ENCODE measurements at regions not wholly inside any gene's neighbourhood (a gene's known extent, or its start where the extent isn't known, plus 50 kb on each side); places are given as distances from the start of the nearest gene placed in this dataset.

GRCh38 chr4:66694739-66695138 is 850.6 kb downstream of the CENPC start:
- DNase-seq: no peak
- in situ Hi-C loops (cut with MboI): no loop called here

GRCh38 chr4:66693694-66694093 is 851.6 kb downstream of the CENPC start:
- no peaks in the 10 kb centered on the region for H3K36me3 ChIP-seq (ENCODE audit: low read depth)
- no peak overlapping the region for H3K4me2 ChIP-seq (ENCODE audit: unreplicated experiment)
- no peaks in the 10 kb centered on the region for H4K20me1 ChIP-seq (ENCODE audit: insufficient read depth)
- DNase-seq: no peak
- no peaks in the 10 kb centered on the region for H3K9me2 ChIP-seq (ENCODE audit: insufficient read depth)
- no peaks in the 10 kb centered on the region for H3F3A ChIP-seq (ENCODE audit: insufficient read depth)
- H3K4me1 ChIP-seq (ENCODE audit: insufficient read depth): no peaks in the 10 kb centered on the region
- in situ Hi-C loops (cut with MboI): no loop called here
- no peaks in the 10 kb centered on the region for H3K9me3 ChIP-seq (ENCODE audit: low read depth)
- H3K4me3 ChIP-seq: no peak overlapping the region
- no peak overlapping the region for H3K9ac ChIP-seq
- no peak for TF ChIP-seq EZH2phosphoT487 (IDR thresholded peaks at IDR 0.05; ENCODE audit: insufficient read depth, low read depth)
- TF ChIP-seq EZH2 (IDR thresholded peaks at IDR 0.05; ENCODE audit: insufficient read depth, poor library complexity, severe bottlenecking): no peak
- H2AFZ ChIP-seq: no peak overlapping the region
- WGBS, 2 experiments (ENCODE audit: low coverage in 1 of 2, low lambda C conversion rate in 2 of 2, missing lambda C conversion rate in 2 of 2): 0 to 6% methylated on average over 1 of the region's 1 CpG
- H3K27ac ChIP-seq: no peak overlapping the region
- no peaks in the 10 kb centered on the region for H3K79me2 ChIP-seq (ENCODE audit: insufficient read depth)
- H3K27me3 ChIP-seq (replicated peaks; ENCODE audit: insufficient read depth): no peaks in the 10 kb centered on the region

More at GRCh38 chr4:66694739-66695138, 850.6 kb downstream of the CENPC start:
- no peak overlapping the region for H3K27ac ChIP-seq
- H3K9me2 ChIP-seq (ENCODE audit: insufficient read depth): no peaks in the 10 kb centered on the region
- no peak overlapping the region for H3K4me2 ChIP-seq (ENCODE audit: unreplicated experiment)
- WGBS, 2 experiments (ENCODE audit: low coverage in 1 of 2, low lambda C conversion rate in 2 of 2, missing lambda C conversion rate in 2 of 2): 28 to 30% methylated on average over 3 of the region's 3 CpGs
- H4K20me1 ChIP-seq (ENCODE audit: insufficient read depth): no peaks in the 10 kb centered on the region
- TF ChIP-seq EZH2 (IDR thresholded peaks at IDR 0.05; ENCODE audit: insufficient read depth, poor library complexity, severe bottlenecking) (no peak), EZH2phosphoT487 (IDR thresholded peaks at IDR 0.05; ENCODE audit: insufficient read depth, low read depth) (no peak)
- H3K9me3 ChIP-seq (ENCODE audit: low read depth): no peaks in the 10 kb centered on the region
- H3K79me2 ChIP-seq (ENCODE audit: insufficient read depth): no peaks in the 10 kb centered on the region
- no peak overlapping the region for H3K4me3 ChIP-seq
- H2AFZ ChIP-seq: no peak overlapping the region
- no peaks in the 10 kb centered on the region for H3K4me1 ChIP-seq (ENCODE audit: insufficient read depth)
- no peaks in the 10 kb centered on the region for H3F3A ChIP-seq (ENCODE audit: insufficient read depth)
- H3K27me3 ChIP-seq (replicated peaks; ENCODE audit: insufficient read depth): no peaks in the 10 kb centered on the region
- no peak overlapping the region for H3K9ac ChIP-seq
- no peaks in the 10 kb centered on the region for H3K36me3 ChIP-seq (ENCODE audit: low read depth)

GRCh38 chr4:66691101-66691500 is 854.2 kb downstream of the CENPC start:
- in situ Hi-C loops (cut with MboI): no loop called here

GRCh38 chr4:66688674-66689073 is 856.6 kb downstream of the CENPC start:
- peak; percentile 1 for DNase-seq
- H4K20me1 ChIP-seq (ENCODE audit: insufficient read depth): no peaks in the 10 kb centered on the region
- H3K9me2 ChIP-seq (ENCODE audit: insufficient read depth): no peaks in the 10 kb centered on the region
- H3K79me2 ChIP-seq (ENCODE audit: insufficient read depth): no peaks in the 10 kb centered on the region
- TF ChIP-seq EZH2 (IDR thresholded peaks at IDR 0.05; ENCODE audit: insufficient read depth, poor library complexity, severe bottlenecking): no peak
- no peak for TF ChIP-seq EZH2phosphoT487 (IDR thresholded peaks at IDR 0.05; ENCODE audit: insufficient read depth, low read depth)
- H3K9me3 ChIP-seq (ENCODE audit: low read depth): no peaks in the 10 kb centered on the region
- H3K27ac ChIP-seq: no peak overlapping the region
- no peak overlapping the region for H3K9ac ChIP-seq
- no peaks in the 10 kb centered on the region for H3K27me3 ChIP-seq (replicated peaks; ENCODE audit: insufficient read depth)
- no peaks in the 10 kb centered on the region for H3K36me3 ChIP-seq (ENCODE audit: low read depth)
- no peaks in the 10 kb centered on the region for H3F3A ChIP-seq (ENCODE audit: insufficient read depth)
- H3K4me3 ChIP-seq: no peak overlapping the region
- H3K4me1 ChIP-seq (ENCODE audit: insufficient read depth): no peaks in the 10 kb centered on the region
- WGBS, 2 experiments (ENCODE audit: low coverage in 1 of 2, low lambda C conversion rate in 2 of 2, missing lambda C conversion rate in 2 of 2): 10 to 17% methylated on average over 3 of the region's 3 CpGs
- H2AFZ ChIP-seq: no peak overlapping the region
- in situ Hi-C loops (cut with MboI): no loop called here
- no peak overlapping the region for H3K4me2 ChIP-seq (ENCODE audit: unreplicated experiment)

More at GRCh38 chr4:66691101-66691500, 854.2 kb downstream of the CENPC start:
- Histone ChIP-seq H3K9ac (no peak overlapping the region), H3K36me3 (ENCODE audit: low read depth) (no peaks in the 10 kb centered on the region), H2AFZ (no peak overlapping the region), H3K27me3 (replicated peaks; ENCODE audit: insufficient read depth) (no peaks in the 10 kb centered on the region), H3F3A (ENCODE audit: insufficient read depth) (no peaks in the 10 kb centered on the region), H3K4me1 (ENCODE audit: insufficient read depth) (no peaks in the 10 kb centered on the region), H3K4me3 (no peak overlapping the region), H4K20me1 (ENCODE audit: insufficient read depth) (no peaks in the 10 kb centered on the region), H3K79me2 (ENCODE audit: insufficient read depth) (no peaks in the 10 kb centered on the region), H3K9me3 (ENCODE audit: low read depth) (no peaks in the 10 kb centered on the region), H3K4me2 (ENCODE audit: unreplicated experiment) (no peak overlapping the region), H3K27ac (no peak overlapping the region), H3K9me2 (ENCODE audit: insufficient read depth) (no peaks in the 10 kb centered on the region)
- WGBS, 2 experiments (ENCODE audit: low coverage in 1 of 2, low lambda C conversion rate in 2 of 2, missing lambda C conversion rate in 2 of 2): 9 to 12% methylated on average over 4 of the region's 4 CpGs
- DNase-seq: no peak
- TF ChIP-seq EZH2 (IDR thresholded peaks at IDR 0.05; ENCODE audit: insufficient read depth, poor library complexity, severe bottlenecking) (no peak), EZH2phosphoT487 (IDR thresholded peaks at IDR 0.05; ENCODE audit: insufficient read depth, low read depth) (no peak)

- Histone ChIP-seq H3K27ac (no peak overlapping the region), H3K36me3 (ENCODE audit: low read depth) (no peaks in the 10 kb centered on the region), H3K4me2 (ENCODE audit: unreplicated experiment) (no peak overlapping the region), H3F3A (ENCODE audit: insufficient read depth) (no peaks in the 10 kb centered on the region), H3K27me3 (replicated peaks; ENCODE audit: insufficient read depth) (no peaks in the 10 kb centered on the region), H3K9me3 (ENCODE audit: low read depth) (no peaks in the 10 kb centered on the region), H4K20me1 (ENCODE audit: insufficient read depth) (no peaks in the 10 kb centered on the region), H2AFZ (no peak overlapping the region), H3K4me1 (ENCODE audit: insufficient read depth) (no peaks in the 10 kb centered on the region), H3K9me2 (ENCODE audit: insufficient read depth) (no peaks in the 10 kb centered on the region), H3K9ac (no peak overlapping the region), H3K79me2 (ENCODE audit: insufficient read depth) (no peaks in the 10 kb centered on the region), H3K4me3 (no peak overlapping the region)
- no peak for DNase-seq
- WGBS, 2 experiments (ENCODE audit: low coverage in 1 of 2, low lambda C conversion rate in 2 of 2, missing lambda C conversion rate in 2 of 2): 12 to 17% methylated on average over 2 of the region's 2 CpGs
- in situ Hi-C loops (cut with MboI): no loop called here
- TF ChIP-seq EZH2 (IDR thresholded peaks at IDR 0.05; ENCODE audit: insufficient read depth, poor library complexity, severe bottlenecking): no peak
These were observed 857.8 kb downstream of the CENPC start for GRCh38 chr4:66687459-66687858.

All from GM23248 (cell line).